NCI-H1092 (cell line): ENCODE measurements at regions not wholly inside any gene's neighbourhood (a gene's known extent, or its start where the extent isn't known, plus 50 kb on each side); places are given as distances from the start of the nearest gene placed in this dataset.

ENCODE experiments used
- DNase-seq: peaks from one replicate; lab custom pipeline; 2025; lab: John Stamatoyannopoulos, UW

GRCh38 chr5:98690002-98690401, 83.5 kb upstream of the RGMB start:
- DNase-seq, result no peak

- no peak for DNase-seq
These were observed 78.6 kb upstream of the RGMB start for GRCh38 chr5:98694902-98695301.

- DNase-seq, result no peak
These were observed 75.1 kb upstream of the RGMB start for GRCh38 chr5:98698359-98698758.

GRCh38 chr5:98700730-98701129, 72.7 kb upstream of the RGMB start:
- no peak for DNase-seq

- DNase-seq, result no peak
These were observed 67.6 kb upstream of the RGMB start for GRCh38 chr5:98705841-98706240.

- no peak for DNase-seq
These were observed 63.8 kb upstream of the RGMB start for GRCh38 chr5:98709681-98710080.

GRCh38 chr5:98713027-98713426, 60.4 kb upstream of the RGMB start:
- DNase-seq, result no peak

GRCh38 chr5:98713856-98714255, 59.6 kb upstream of the RGMB start:
- DNase-seq, result no peak

GRCh38 chr5:98714710-98715288, 58.7 kb upstream of the RGMB start:
- no peak for DNase-seq

GRCh38 chr5:98721231-98721928, 52.1 kb upstream of the RGMB start:
- DNase-seq, result no peak

- DNase-seq, result no peak
These were observed 51.3 kb upstream of the RGMB start for GRCh38 chr5:98722188-98722587.

- DNase-seq, result no peak
These were observed 50.4 kb upstream of the RGMB start for GRCh38 chr5:98723061-98723460.
